Kidney tubule cell (primary cell): ENCODE measurements at regions not wholly inside any gene's neighbourhood (a gene's known extent, or its start where the extent isn't known, plus 50 kb on each side); places are given as distances from the start of the nearest gene placed in this dataset.

Experiments used
- DNase-seq: peaks from one replicate; pipeline ENCODE4 v3.0.0-alpha.2; 2018; ENCODE audit warnings: low spot score

DNA sequence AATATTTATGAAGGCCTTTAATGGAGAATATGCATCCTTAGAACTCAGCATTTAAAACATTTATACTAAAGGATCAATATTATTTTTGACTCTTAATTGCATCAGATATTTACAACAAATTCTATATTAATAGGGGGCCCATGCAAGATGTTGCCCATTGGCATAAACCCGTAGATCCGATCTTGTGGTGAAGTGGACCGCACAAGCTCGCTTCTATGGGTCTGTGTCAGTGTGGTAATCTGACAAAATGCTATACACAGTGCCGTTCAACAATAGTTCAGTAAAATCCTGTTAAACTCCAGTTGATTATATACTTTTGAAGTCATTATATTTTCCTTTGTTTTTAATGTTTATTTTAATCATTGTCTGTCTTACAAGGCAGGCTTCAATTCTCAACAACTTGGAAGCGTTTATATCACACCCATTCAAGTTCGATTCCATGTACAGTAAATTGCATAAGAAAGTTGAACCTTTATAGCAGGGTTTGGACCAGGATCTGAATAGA, 809.2 kb downstream of the USP25 start:
- DNase-seq, result no peak

DNA sequence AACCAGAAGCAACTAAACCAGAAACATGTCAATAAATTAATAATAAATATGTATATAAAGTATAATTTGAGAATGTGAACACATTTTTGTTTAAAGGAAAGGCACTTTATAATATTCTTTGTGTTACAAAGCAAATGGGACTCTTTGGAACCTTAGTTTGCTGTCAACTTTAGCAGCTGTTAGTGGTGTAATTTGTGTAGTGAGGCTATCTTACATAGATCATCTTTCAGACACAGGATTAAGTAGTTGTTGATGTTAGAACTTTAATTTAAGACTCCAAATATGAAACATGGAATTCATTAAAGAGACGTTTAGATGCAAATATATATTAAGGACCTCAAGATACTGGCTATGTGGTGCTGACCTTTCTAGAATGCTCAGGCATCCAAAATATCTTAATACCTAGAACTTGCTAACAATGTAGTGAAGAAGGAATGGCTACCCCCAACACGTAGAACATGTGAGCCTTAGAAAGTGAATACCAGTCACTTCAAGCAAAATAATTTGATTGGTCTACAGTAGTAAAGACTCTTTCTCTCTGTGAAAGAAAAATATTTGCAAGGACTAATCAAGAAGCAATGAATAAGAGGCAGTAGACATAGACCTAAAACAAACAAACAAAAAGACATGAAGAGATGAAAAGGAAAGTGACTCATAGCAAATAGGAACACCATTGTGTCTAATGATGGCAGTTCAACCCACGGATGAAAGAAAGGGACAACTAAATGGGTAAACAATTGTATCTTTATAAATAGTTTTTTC, 811.4 kb downstream of the USP25 start:
- DNase-seq, result no peak

DNA sequence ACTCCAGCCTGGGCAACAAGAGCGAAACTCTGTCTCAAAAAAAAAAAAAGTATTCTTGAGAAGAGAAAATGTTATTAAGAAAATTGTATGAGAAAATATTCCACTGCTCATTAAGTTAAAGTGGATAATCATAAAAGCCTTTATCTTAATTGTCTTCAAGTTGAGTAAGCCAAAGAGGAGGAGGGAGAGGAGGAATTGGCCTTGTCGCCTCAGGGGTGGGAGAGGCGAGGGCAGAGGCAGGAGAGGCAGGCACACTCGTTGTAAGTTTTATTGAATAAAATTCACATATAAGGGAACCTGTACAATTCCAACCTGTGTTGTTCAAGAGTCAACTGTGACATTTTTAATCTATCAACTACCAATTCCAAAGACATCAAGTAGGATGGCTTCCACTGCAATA, 820.3 kb downstream of the USP25 start:
- DNase-seq, result no peak

DNA sequence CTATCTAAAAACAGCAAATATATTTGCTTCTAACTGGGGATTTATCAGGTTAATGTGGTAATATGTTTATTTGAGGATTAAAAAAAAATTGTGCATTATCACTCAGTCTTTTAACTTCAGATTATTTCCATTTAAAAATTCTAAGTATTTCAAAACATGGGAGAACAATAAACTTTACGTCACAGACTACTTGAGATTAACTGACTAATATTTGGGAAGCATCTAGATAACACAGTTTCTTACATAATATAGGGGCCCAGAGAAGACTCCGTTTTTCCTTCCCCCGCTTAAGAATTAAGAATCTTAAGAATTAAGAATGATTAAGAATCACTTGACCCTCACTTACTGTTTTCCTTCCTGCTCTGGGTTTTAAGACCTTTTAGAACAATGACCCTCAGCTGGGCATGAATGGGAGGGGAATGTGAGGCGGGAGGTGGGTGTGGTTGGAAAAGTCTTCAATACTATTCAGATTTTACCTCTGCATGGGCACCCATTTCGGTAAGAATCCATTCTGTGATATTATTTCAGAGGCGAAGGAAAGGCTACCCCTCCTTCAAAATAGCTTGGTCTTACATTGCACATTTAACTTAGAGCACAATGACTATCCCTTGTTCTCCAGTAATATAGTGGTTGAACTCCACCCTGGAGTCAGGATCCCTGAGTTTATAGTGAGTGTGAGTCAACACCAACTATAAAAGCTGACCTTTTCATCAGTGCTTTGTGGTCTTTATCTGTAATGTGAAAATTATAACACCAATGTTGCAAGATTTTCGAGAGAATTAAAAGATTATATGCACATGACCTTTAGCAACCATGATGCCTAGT, 821.3 kb downstream of the USP25 start:
- no peak for DNase-seq

DNA sequence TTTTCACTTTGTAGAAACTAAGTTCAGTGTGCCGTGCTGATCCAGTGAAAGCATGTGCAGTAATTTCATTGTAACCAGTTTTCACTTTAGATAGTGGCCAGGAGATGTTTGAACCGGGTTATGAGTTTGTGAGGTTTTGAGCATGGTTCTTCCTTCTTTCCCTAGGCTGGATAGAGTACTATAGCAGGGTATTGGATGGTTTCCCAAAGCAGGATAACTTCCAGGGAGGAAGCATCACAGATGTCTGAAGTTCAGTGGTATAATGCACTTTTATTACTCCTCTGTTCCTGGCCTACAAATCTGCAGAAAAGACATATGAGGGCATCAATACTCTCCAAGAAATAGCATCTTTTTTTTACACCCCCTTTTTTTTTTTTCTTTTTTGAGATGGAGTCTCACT, 823.1 kb downstream of the USP25 start:
- no peak for DNase-seq

DNA sequence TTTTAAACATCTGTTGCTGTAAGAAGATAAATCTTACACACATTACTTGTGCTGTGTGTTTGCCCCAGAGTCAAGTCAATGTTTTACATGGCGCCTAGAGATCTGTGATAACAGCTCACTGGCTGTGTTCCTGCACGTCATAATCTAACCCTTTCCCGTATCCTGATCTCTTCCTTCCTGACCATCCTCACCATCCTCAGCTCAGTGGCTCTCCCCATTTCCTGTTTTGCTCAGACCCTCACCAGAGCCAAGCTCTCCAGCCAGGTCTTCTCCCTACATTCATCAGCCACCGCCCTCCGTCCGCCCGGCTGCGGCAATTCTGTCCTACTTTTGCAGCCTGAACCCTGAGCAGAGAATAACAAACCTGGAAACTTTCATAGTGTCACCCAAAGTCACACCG, 824.7 kb downstream of the USP25 start:
- DNase-seq, result no peak

DNA sequence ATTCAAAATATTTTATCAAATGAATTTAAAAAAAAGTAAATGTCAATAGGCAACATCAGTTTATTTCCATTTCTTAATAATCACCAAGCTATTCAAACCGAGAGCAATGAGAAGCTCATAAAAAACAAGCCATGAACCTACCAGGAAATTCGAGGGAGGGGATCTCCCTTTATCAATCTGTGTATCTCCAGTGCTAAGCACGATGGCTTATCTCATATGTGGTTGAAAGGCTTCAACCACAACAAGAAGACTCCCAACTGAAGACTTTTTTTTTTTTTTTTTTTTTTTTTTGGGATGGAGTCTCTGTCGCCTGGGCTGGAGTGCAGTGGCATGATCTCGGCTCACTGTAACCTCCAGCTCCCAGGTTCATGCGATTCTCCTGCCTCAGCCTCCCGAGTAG, 833.3 kb downstream of the USP25 start:
- DNase-seq, result no peak

DNA sequence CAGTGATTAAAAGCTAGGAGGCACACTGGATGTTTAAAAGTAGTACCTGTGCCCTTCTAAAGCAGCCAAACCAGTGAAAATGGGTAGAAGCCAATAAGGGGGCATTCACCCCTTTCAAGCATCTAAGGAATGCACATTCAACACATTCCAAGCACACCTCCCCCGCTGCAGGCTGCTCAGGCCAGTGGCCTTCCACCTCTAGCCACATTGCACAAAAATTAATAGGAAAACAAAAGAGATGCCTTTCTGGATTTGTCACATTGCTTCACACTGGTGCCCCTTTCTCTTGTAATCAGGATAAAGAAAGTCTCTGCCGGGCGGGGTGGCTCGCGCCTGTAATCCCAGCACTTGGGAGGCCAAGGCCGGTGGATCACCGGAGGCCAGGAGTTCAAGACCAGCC, 834.0 kb downstream of the USP25 start:
- DNase-seq, result peak; percentile 96

DNA sequence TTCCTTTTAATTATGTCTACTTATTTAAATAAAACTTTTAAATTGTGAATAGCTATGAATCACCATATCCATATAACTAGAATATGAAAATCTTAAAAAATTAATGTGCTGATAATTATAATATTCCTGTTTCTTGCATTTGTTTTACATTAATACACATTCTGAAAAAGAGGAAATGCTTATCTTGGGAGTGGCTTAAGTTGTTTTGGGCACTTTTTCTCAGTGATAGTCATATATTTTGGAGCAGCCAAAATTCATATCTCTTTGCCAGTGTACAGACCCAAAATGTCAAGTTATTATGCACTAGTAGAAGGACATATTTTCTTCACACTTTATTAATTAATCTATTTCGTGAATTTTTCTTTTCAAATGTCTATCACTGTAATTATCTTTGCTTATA, 838.5 kb downstream of the USP25 start:
- DNase-seq, result no peak

DNA sequence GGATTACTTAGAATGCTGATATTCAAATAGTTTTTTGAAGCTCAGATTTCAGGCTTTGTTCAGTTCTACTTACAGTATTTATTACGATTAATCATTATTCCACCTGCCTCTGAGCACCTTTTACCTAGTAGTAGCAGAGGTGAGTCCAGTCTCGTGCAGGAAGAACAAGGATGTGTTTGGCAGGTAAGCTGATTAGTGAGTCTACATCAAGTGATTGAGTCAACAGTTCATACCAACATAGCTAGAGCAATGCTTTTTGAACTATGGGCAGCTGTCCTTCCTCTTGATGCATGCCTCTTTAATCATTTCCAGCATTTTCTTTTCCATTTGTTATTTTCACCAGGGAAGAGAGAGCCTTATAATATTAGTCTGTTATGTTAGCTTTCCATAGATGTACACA, 838.9 kb downstream of the USP25 start:
- DNase-seq, result peak; percentile 37

DNA sequence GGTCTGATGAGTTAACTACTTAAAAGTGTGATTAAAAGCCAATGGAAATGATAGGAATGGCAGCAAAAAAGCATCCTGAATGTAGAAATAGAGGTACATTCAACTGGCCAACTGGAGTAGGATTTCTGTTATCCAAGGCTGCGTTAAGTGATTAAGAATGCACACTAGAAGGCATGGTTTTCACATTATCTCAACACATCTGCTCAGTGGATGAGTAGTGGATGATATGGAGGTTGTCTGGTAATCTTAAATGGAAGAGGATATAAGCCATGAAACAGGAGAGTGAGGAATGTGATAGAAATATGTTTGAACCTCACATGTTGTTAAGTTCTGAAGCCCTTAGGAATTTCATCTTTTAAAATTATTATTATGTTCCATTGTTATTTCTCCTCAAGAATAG, 839.9 kb downstream of the USP25 start:
- DNase-seq, result no peak

DNA sequence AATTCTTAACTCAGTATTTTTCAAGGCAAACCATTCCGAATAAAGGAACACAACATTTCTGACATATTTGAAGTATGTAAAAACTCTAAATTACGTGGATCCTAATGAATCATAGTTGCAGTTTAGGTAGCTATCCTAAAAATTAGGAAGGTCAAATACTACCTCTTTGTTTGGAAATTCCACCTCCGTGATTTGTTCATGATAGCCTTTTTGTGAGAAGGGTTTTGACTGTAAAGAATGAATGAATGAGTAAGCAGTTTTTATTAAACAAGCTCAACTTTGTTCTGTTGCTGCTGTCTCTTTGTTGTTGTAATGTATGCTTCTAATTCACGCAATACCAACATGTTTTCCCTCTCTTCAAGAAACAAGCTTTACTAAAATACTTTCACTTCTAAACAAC, 840.4 kb downstream of the USP25 start:
- DNase-seq, result no peak

DNA sequence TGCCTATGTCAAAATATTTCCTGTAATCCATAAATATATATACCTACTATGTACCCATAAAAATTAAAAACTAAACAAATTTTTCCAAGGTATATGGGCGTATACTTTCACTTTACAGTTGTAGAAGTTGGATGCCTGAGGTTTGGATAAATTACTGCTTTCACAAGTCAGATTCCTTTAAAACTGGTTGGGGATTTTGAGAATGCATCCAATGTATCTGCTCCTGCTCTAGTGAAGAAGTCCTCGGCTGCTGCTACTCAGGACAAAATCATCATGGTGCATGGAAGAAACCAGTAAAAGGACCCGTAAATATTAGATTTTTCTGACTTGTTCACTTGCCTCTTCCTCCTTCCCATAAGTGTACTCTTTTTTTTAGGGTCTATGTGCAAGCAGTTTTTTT, 841.1 kb downstream of the USP25 start:
- no peak for DNase-seq

DNA sequence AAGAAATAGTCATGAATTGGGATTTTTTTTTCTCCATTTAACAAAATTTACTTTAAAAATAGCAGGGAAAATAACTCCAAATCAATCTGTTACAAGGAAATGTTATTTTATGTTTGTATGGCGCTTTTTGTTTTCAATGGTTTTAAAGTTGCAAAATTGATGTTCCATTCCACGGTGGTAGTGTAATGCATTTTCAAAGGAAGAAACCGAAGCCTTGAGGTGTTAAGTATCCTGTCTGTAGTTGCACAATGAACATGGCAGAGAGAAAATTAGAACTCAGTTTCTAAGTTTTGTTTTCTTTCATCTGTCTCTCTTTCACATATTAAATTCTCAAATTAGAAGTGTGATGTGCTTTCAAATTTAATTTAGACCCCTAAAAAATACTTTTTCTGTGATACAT, 841.8 kb downstream of the USP25 start:
- no peak for DNase-seq

DNA sequence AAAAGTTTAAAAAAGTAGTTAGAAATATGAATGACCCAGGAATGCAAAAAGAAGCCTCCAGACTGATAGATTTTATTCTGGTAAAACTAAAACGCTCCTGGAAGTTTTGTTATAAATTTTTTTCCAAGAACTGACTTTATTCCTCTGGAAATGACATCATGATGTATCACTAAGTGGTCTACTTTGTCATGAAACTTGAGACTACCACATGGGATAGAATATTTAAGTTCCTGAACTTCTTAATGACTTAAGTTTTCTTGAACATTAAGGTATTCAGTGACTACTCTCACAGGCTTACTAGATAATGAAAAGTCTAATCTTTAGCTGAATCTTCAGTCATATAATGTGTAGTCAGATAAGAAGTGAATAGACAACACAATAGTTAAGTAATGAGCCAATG, 842.2 kb downstream of the USP25 start:
- DNase-seq, result no peak

DNA sequence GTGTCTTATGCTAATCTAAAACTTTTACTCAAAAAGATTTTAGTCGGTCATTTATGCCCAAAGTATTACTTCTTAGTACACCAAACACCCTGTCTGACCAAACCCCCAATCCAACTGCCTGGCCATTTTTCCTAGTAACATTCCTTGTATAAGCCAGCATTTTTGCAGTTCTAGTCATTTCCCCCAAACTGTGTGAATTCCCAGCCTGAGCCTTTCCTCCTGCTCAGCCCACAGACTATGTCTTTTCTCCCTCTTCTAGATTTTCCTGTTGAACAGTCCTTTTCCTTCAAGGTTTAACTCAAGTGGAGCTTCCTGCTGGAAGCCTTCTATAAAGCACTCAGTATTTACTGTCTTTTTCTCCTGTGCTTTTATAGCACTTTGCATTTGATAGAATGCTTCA, 843.8 kb downstream of the USP25 start:
- DNase-seq, result peak; percentile 41

DNA sequence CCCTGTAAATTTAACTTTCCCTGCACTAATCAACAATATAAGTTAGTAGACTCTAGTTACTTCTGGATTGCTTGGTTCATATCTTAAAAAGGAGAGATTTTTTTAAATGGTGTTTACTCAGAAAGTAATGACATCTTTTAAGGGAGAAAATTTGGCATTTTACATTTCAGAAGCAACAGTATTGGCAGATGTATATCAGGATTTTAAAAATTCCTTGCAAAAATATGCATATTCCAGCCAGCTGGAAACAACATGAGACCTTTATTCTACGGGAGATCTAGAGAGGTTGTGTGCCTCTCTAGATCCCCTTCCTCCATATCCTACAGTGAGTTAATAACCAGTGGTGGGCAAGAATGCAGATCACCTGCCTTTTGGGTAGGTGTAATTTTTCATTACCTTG, 848.2 kb downstream of the USP25 start:
- no peak for DNase-seq

DNA sequence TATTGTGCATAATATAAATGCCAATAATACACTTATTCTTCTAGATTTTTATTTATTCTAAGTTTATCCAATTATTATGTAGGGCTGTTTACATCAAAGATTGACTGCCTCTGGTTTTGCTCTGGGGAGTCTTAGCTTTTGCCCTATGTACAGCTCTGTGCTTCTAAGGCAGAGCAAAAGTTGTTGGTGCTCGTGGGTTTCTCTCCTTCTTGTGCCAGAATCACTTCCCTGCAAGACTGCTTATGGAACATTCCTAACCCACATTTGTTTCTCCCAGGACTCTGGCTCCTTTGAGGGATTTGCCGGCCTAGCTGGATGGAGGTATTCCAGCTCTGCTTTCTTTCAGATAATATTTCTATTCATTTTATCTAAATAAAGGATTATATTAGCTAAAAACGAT, 849.1 kb downstream of the USP25 start:
- DNase-seq, result no peak

DNA sequence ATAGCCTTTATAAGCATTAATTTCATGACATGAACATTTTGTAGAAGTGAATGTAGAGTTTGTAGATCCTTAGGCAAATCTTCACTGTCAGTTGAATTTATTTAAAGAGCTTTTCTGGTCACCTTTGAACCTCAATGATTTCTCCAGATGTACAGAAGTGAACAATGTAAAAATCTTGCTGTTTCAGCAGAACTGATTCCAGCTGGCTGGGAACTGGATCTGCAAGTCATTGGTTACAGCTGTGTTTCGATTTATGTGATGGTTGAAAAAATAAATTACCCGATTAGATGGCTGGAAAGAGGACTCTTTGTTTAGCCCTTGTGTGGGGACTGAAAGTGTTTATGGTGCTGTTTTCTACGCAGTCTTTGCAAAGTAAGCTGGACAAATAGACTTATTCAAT, 849.8 kb downstream of the USP25 start:
- DNase-seq, result no peak

DNA sequence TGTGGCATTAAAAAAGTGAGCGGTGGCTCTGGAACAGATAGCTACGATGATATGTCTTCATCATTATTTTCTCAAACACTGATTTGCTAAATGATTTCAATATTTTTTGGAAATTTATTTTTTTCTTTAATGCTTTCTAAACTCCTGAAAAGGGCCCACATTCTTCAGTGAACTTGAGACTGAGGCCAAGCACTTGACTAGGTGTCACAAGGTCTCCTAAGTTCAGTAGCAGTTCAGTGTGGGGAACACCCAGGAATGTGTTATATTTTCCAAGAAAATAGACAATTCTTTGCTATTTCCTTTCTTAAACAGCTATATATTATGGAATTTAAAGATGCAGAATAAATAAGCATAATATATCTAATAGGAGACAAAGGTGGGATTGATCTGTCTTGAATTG, 850.9 kb downstream of the USP25 start:
- DNase-seq, result no peak

DNA sequence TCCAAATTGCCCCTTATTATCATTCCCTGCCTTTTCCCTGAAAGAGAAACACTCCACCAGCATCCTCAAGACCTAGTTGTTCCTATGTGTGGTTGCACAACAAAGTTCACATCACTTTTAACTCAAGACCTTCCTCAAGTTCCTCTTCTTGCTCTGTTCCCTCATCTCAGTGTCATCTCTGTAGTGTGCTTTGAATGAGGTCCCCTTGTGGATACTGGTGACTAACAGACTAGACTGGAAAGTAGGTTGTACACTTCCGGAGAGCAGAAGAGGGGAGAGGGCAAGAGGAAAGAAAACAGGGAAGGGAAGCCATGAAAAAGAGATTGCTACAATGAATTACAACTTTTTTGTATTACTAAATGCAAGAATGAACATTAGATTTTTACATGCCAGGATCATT, 853.8 kb downstream of the USP25 start:
- no peak for DNase-seq

DNA sequence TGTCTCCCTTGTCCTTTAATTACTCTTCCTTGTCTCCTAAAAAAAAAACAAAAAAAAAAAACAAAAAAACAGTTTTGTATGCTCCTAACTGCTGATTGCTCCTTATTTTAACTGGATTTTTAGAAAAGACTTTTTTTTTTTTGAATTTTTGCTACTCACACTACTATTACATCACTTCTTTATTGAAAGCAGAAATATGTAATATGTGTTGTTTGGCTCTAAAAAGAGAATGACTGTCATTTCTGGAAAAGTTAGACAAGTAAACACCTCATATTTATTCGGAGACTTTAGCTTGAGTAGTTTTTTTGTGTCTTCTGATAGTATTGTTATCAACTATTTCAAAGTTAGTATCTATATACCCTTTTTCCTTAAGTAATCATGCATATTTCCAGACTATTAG, 855.0 kb downstream of the USP25 start:
- no peak for DNase-seq

DNA sequence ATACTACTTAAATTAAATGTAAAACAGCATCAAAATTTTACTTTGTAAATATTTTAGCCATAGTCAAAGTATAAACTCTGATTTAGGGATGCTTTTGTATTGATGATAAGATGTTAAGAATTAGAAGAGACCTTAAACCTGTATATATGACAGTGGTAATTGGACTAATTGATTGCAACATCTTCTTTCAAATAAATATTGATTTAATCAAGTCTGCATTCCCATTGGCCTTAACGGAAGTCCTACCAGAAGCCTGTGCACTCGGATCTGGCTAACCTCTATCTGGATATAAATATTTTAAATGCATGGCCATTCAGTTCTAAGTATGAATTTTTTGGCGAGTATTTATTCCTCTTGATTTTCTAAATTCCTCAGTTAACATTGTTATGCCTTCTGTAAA, 856.1 kb downstream of the USP25 start:
- no peak for DNase-seq
